HG03457 (cell line): ENCODE measurements at regions not wholly inside any gene's neighbourhood (a gene's known extent, or its start where the extent isn't known, plus 50 kb on each side); places are given as distances from the start of the nearest gene placed in this dataset.

Experiments
- ATAC-seq: cut with Tn5 transposase; IDR thresholded peaks from one replicate; pipeline ENCODE4 v1.9.1; 2021; ENCODE audit warnings: moderate number of reproducible peaks; ENCODE audit not compliant: unreplicated experiment

- no peak for ATAC-seq
These were observed 505.3 kb upstream of the PPP2R3A start for GRCh38 chr3:135460273-135460672.

DNA sequence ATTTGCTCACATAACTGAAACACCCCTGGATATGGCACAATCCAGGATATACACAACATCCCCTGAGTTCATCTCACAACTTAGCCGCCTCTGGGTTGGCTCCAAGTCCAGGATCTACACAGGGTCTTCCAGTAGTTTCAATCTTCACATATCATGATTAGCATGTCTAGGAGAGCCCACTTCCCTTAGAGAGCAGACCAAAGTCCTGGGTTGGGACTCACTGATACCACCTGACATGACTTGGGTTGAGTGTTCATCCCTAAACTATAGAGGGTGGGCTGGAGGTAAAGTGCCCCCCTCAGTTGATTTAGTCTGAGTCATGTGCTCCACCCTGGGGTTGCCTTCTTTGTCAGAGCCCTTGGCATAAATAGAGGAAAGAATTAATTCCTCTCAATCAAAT is 493.6 kb upstream of the PPP2R3A start:
- ATAC-seq, result no peak

GRCh38 chr3:135473449-135473848 is 492.1 kb upstream of the PPP2R3A start:
- ATAC-seq, result no peak

GRCh38 chr3:135487261-135487660 is 478.3 kb upstream of the PPP2R3A start:
- ATAC-seq, result no peak

GRCh38 chr3:135490219-135490915 is 475.2 kb upstream of the PPP2R3A start:
- no peak for ATAC-seq

DNA sequence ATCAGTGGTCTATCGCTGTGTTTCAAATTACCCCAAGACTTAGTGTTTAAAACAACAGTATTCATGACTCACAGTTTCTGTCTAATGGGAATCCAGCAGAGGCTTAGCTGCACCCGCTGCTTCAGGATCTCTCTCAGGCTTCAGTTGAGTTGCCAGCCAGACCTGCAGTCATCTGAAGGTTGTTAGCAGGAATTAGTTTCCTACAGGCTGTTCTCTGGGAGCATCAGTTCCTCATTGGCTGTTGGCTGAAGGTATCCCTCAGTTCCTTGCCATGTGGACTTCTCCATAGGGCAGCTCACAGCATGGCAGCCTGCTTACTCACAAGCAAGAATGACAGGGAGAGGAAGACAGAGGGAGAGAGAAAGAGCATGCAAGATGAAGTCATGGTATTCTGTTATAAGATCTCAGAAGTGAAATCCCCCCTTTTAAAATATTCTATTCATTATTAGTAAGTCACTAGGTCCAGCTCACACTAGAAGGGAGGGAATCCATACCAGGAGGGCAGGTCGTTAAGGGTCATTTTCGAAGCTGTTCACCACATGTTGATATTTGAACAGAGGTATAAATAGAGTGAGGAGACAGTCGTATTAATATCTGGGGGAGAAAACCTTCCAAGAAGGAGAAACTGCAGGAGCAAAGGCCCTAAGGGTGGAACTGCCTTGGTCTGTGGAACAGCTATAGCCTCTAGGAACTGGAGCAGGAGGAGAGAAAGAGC is 473.9 kb upstream of the PPP2R3A start:
- ATAC-seq, result no peak

GRCh38 chr3:135495891-135496290 is 469.6 kb upstream of the PPP2R3A start:
- no peak for ATAC-seq

GRCh38 chr3:135497979-135498378 is 467.5 kb upstream of the PPP2R3A start:
- ATAC-seq, result no peak

DNA sequence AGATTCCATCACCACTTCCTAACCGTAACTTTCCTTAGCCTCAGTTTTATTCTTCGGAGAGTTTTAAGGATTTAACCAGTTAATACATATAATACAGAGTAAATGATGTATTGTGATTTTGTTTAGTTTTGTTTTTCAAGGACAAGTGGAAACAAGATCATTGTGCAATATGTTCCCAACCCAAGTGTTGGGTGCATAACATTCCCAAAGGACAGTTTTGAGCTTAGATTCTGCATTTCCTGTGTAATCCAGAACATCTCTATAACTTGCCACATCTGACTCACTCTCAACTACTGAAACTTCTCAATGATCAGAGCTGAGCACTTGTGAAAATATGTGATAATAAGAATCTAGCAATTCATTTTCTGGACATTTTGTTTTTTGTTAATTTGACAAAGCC is 466.1 kb upstream of the PPP2R3A start:
- ATAC-seq, result no peak

DNA sequence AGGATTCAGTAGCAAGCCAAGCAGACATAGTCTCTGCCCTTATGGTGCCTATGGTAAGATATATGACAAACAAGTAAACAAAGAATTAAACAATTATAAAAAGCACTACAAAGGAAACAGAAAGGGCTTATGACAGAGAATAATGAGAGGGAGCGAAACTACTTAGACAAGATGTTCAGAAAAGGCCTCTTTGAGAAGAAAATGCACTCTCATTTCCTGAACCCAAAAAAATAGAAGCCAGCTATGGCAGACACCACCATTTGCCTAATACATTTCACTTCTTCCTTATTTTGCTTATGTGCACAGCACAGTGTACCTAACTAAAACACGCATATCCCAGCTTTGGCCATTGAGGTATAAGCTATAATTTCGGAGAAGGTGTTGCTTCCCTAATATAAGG is 465.5 kb upstream of the PPP2R3A start:
- ATAC-seq, result no peak

DNA sequence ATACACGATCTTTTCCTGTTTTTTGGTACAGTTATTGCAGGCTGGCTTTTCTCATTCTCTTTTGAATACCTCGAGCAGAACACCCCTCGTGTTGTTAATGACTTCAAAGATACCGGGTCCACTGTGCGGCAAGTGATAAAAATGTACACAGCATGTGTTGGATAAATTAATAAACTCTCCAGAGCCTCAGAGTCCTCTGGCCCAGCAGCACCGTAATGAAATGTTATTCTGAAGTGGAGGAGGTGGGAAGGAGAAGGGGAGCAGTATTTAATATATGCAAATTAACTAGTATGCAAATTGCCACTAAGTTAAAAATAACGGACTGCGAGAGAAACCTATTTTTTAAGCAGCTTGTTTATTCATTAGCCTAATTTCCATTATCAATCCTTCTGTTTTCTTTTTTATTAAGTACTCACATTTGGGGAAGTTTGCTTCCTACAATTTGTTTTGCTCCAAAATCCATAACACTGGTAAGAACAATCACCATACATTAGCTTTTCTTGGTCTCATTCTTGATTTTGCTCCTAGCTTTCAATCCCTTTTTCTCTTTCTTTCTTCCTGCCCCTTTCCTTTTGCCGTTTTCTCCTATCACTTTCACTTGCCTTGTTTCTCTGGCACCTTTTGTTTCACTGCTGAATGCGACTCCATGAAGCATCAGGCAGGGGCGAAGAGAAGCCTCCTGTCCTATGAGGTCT is 462.3 kb upstream of the PPP2R3A start:
- no peak for ATAC-seq

DNA sequence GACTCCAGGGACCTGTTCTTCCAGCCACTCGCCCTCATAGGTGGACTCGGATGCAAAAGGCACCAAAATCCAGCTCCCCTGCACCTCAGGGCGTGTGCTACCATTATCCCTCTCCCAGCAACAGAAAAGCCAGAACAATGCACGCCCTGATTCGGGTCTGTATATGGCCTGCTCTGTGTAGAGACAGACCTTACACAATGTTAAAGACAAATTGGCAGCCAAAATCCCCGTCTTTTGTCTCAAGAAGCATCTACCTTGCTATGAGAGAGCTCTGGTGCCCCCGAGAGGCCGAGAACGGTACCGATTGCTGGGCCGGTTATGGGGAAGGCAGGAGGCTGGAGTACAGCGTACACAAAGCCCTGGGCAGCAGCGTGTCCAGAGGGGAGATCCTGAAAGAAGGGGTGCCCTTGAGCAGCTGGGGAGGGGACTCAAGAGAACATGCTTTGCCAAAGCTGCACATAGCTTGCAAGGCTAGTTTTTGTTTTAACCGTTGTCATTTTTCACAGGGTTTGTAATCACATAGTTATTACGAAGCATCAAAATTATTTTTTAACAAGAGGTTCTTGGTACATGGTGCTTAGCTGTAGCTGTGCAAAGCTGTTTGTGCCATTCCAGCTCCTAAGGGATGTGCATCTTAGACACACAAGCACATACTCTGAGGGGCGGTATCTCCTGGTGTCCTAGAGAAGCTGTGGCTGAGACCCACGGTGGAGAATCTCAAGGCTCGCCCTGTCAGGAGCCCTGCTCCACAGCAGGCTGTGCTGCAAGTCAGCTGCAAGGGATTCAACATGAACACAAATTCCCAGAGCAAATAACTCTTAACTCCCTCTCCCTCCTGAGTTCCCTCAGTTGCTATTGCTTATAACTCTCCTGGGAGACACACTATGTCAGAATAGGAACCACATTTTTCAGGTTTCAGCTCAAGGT is 461.5 kb upstream of the PPP2R3A start:
- peak; percentile 74 for ATAC-seq

DNA sequence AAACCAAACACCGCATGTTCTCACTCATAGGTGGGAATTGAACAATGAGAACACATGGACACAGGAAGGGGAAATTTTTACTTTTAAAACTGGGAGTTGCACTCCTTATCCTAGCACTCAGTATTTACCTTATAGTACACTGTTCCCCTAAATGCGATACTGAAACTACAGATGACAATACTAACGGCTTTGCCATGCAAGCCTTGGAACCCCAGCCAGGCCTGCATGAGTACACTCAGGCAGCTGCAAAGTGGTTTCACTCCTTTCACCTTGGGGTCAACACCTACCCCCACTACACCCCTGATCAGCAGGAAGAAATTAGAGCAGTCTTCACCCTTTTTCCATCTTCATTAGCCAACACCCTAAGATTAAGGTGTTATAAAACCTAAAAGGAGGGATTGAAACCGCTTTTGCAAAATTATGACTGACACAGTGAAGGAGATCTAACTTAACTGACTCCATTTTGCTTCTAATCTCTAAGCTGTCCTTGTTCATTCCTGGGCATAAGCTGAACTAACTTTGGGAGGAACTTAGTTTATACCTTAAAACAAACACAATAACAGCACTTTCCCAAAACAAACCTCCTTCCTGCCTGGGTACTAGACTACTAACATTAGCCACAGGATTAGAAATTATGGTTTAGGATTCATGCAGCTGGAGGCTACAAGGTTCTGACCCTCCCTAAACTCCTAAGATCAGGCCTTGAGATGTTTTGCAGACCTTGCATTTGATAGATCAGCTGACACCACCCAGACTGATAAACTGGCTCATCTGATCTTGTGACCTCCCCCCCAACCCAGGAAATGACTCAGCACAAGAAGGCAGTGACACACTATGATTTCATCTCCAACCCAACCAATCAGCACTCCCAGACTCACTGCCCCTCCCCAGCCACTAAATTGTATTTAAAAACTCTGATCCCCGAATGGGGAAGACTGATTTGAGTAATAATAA is 452.1 kb upstream of the PPP2R3A start:
- no peak for ATAC-seq

- ATAC-seq, result no peak
These were observed 451.5 kb upstream of the PPP2R3A start for GRCh38 chr3:135514060-135514448.

DNA sequence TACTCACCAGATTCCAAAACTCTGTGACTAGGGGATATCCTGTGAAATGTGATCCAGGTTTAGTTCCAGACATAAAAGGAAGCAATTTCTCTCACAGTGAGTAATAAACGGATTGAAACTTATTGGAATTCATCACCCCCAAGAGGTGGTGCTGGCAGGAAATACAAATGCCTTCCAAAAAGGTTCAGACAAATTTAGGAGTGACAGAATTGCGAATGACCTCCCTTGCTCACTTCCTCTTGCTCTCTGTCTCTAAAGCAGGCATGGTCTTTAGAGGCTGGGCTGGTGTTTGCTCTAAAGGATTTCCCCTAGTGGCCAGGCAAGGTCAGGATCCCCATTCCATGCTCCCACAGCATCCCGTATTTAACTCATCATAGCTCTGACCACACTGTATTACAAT is 449.4 kb upstream of the PPP2R3A start:
- no peak for ATAC-seq

DNA sequence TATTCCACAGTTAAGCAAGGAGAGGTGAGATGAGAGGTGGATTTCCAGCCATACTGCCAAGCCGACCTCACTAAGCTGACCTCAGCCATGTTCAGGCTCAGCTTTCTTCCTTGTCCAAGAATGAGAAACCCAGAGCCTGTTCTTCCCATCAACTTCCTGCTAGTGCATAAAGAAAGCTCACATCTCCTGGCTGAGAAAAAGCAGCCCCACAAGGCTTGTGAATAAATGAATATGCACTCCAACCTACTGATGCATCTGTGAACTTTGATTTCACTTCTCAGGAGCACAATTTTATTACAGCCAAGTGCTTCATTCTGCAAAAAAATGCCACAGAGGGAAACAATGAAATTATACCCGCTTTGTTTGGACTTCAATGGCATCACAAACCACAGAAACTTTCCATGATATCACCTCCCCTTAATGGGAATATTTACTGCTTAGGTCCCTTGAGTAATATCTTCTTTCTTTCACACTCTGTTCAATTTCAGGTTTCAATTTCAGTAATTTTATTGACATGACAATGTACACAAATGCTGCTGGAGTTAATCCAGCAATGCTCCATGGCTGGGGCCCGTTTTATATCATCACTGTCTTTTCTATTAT is 437.0 kb upstream of the PPP2R3A start:
- no peak for ATAC-seq

DNA sequence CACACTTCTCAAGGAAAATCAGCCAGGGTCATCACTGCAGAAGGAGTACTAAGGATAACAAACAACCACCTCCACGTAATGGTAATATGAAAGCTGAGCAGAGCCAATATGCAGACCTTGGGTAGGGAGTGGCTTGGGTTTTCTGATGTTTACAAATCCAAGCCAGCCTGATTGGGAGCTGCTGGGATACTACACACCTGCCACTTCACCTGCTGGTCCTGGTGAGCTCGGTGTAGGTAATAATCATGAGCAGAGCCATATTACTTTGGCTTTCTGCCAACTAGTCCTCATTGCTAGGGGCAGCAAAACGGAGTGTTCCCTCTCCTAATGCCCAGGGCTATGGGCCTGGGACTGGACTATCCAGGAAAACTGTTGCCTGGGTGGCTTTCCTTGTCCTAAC is 433.5 kb upstream of the PPP2R3A start:
- no peak for ATAC-seq

GRCh38 chr3:135538123-135538522 is 427.4 kb upstream of the PPP2R3A start:
- no peak for ATAC-seq

DNA sequence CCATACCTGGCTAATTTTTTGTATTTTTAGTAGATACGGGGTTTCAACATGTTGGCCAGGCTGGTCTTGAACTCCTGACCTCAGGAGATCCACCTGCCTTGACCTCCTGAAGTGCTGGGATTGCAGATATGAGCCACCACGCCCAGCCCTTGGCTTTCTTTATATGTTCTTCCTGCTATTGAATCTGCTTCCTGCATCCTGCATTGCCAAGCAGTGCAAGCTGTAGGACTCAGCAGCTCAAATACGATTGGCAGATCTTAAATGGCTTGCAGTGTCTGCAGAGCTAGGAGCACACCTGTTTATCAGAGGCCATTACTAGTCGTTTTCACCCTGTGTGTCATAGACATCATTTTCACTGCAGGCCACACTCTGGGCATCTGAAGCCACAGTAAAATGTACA is 426.2 kb upstream of the PPP2R3A start:
- ATAC-seq, result no peak

- no peak for ATAC-seq
These were observed 425.7 kb upstream of the PPP2R3A start for GRCh38 chr3:135539854-135540253.
